HepG2 (cell line): ENCODE measurements at regions not wholly inside any gene's neighbourhood (a gene's known extent, or its start where the extent isn't known, plus 50 kb on each side); places are given as distances from the start of the nearest gene placed in this dataset.

Experiments used
- ATAC-seq: fragments of 200-7000 bp; cut with Tn5 transposase; 3 replicates; pipeline ENCODE4 v1.9.1; 2020; ENCODE audit warnings: mild to moderate bottlenecking, moderate library complexity
- BruUV-seq: library from RNA; stranded (reverse); fragments of 400-500 nt; replicated peaks from 2 replicates; lab custom pipeline; 2021; lab: Mats Ljungman, UMichigan
- CTCF ChIA-PET: fragments of 300-600 bp; formaldehyde crosslinking; extraction: SDS; loops from one replicate; lab custom pipeline; 2021; ENCODE audit warnings: low total read pairs, inconsistent platforms, low intra/inter-chr PET ratio; lab: Yijun Ruan, JAX
- POLR2A ChIA-PET: fragments of 350-600 bp; sonication (Branson Sonifier 250); formaldehyde crosslinking; loops from one replicate; lab custom pipeline; 2020; ENCODE audit warnings: antibody characterized with exemption, inconsistent platforms; lab: Yijun Ruan, JAX
- DNase-seq: peaks from one replicate; pipeline ENCODE4 v3.0.0-alpha.2; 2015; ENCODE audit warnings: low spot score
- FAIRE-seq: peaks from 3 replicates; lab custom pipeline; 2011; peaks lifted over from hg19 to GRCh38; lab: Jason Lieb, UNC
- H2AFZ ChIP-seq: one replicate; pipeline ENCODE4 v1.6.1; 2011; ENCODE audit warnings: low read length, inconsistent platforms
- H3K27ac ChIP-seq: fragments of 300-600 bp; 3 replicates; pipeline ENCODE4 v1.8.0; 2011; ENCODE audit warnings: mixed run types, mild to moderate bottlenecking, mixed read lengths, low read length, inconsistent platforms; ENCODE audit not compliant: insufficient read depth; ENCODE audit errors: extremely low read length
- H3K27me3 ChIP-seq, 2 experiments: fragments of 200-600 bp in 1 of 2; 2 replicates in 1 of 2; 3 replicates in 1 of 2; pipeline versions ENCODE4 v1.6.0 to v1.8.0; 2011; ENCODE audit warnings: low read length in 2 of 2, mild to moderate bottlenecking in 2 of 2, moderate library complexity in 2 of 2, inconsistent platforms in 1 of 2; ENCODE audit not compliant: insufficient read depth in 2 of 2, control insufficient read depth in 1 of 2
- H3K36me3 ChIP-seq, 2 experiments: fragments of 200-600 bp in 1 of 2; replicated peaks in 1 of 2; 2 replicates in 1 of 2; 3 replicates in 1 of 2; pipeline versions ENCODE4 v1.5.1 to v1.8.0; 2011; ENCODE audit warnings: low read length in 2 of 2, inconsistent platforms in 1 of 2; ENCODE audit not compliant: insufficient read depth in 2 of 2, control insufficient read depth in 1 of 2
- H3K4me1 ChIP-seq: 2 replicates; pipeline ENCODE4 v1.5.1; 2012; ENCODE audit warnings: low read length, inconsistent platforms; ENCODE audit not compliant: insufficient read depth
- H3K4me2 ChIP-seq: 2 replicates; pipeline ENCODE4 v1.6.0; 2011; ENCODE audit warnings: low read depth, low read length, inconsistent platforms
- H3K4me3 ChIP-seq, 3 experiments: fragments of 200-600 bp in 1 of 3; sonication (generic), shearing (Covaris generic) in 1 of 3; replicated peaks in 1 of 3; 2 replicates each; pipeline ENCODE4 v1.5.1; 2011 to 2016; ENCODE audit warnings: low read length in 3 of 3, inconsistent platforms in 2 of 3, low read depth in 2 of 3, mild to moderate bottlenecking in 2 of 3, control low read depth in 1 of 3, mixed read lengths in 1 of 3; ENCODE audit not compliant: insufficient read depth in 1 of 3
- H3K79me2 ChIP-seq: one replicate; pipeline ENCODE4 v1.6.1; 2011; ENCODE audit warnings: low read length, inconsistent platforms; ENCODE audit not compliant: insufficient read depth
- H3K9ac ChIP-seq: 2 replicates; pipeline ENCODE4 v1.6.0; 2011; ENCODE audit warnings: mild to moderate bottlenecking, low read depth, low read length, inconsistent platforms; ENCODE audit not compliant: insufficient read depth
- H3K9me3 ChIP-seq: 2 replicates; pipeline ENCODE4 v1.5.1; 2012; ENCODE audit warnings: mild to moderate bottlenecking, low read length
- H4K20me1 ChIP-seq: 2 replicates; pipeline ENCODE4 v1.6.0; 2011; ENCODE audit warnings: inconsistent platforms, mild to moderate bottlenecking, low read length, moderate library complexity; ENCODE audit not compliant: insufficient read depth
- BHLHE40 ChIP-seq: IDR thresholded peaks from 2 replicates; pipeline ENCODE4 v1.6.1; 2011; ENCODE audit warnings: low read length, improper control_type of control experiment
- HNF4G ChIP-seq, 2 experiments: sonication (generic) in 1 of 2; formaldehyde crosslinking in 1 of 2; IDR thresholded peaks; 2 replicates each; pipeline versions ENCODE4 v1.4.0 to v1.6.1; 2011 to 2020; ENCODE audit warnings: borderline replicate concordance in 2 of 2, low read depth in 2 of 2, mild to moderate bottlenecking in 2 of 2, low read length in 1 of 2, missing genetic modification reagents in 1 of 2, moderate library complexity in 1 of 2
- MED13 ChIP-seq: sonication (generic); formaldehyde crosslinking; IDR thresholded peaks from 2 replicates; pipeline ENCODE4 v1.5.0; 2020; ENCODE audit warnings: missing genetic modification reagents
- PHB2 ChIP-seq: fragments of 450-650 bp; IDR thresholded peaks from 2 replicates; pipeline ENCODE4 v1.6.1; 2018; ENCODE audit not compliant: partially characterized antibody
- TCF7L2 ChIP-seq: IDR thresholded peaks from 2 replicates; pipeline ENCODE4 v1.6.1; 2011; ENCODE audit warnings: mild to moderate bottlenecking, low read depth, low read length, moderate library complexity
- ZNF3 ChIP-seq: IDR thresholded peaks from 2 replicates; pipeline ENCODE4 v1.7.0; 2017; ENCODE audit warnings: inconsistent platforms
- ZNF451 ChIP-seq: sonication (generic); formaldehyde crosslinking; IDR thresholded peaks from 2 replicates; pipeline ENCODE4 v1.5.0; 2020; ENCODE audit warnings: mild to moderate bottlenecking, missing genetic modification reagents
- WGBS: methylation state at CpG from one replicate; pipeline ENCODE4 v1.1.6; 2017; ENCODE audit warnings: low lambda C conversion rate; 5-methylcytosine and 5-hydroxymethylcytosine counted together
- in situ Hi-C: cut with HindIII; loops from 2 replicates; pipeline ENCODE4 v1.10.0; 2017; ENCODE audit warnings: low pct_unique_long_range_greater_than_20kb; ENCODE audit not compliant: extremely low pct_ligation_motif_present
- intact Hi-C: fragments of 100-400 bp; cut with micrococcal nuclease; formaldehyde crosslinking; loops from one replicate; pipeline ENCODE4 v1.10.0; 2022; ENCODE audit not compliant: unreplicated experiment
- TF ChIP-seq, protein P1 (sequence below): sonication (generic); formaldehyde crosslinking; IDR thresholded peaks from 2 replicates; pipeline ENCODE4 v1.4.0; 2020; ENCODE audit warnings: missing genetic modification reagents, borderline replicate concordance

DNA sequence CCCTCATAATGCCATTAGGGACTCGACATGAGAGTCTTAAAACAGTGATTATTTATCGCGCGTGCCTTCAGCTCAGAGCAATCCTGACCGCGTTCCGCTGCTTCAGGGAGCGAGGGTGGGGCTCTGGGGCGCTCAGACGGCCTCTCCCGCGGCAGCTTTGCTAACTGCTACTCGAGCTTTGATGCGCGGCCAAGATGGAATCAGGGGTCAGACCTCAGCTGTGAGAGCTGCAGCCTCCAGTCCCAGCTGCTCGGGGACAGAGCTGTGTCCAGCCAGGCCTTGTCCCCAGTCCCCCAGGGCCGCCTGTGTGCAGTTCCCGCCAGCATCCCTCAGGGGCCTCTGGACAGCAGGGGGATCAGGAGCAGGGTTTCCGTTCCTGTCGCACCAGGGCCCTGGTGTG is 104.6 kb upstream of the TTC34 start:
- Histone ChIP-seq H3K79me2 (no peaks in the 10 kb centered on the region), H3K9me3 (no peaks in the 10 kb centered on the region), H4K20me1 (0 out of 2 replicates have a peak, but pooled peaks cover 4% of the 10 kb centered on the region), H3K27ac (no peak overlapping the region), H2AFZ (no peak overlapping the region), H3K27me3 (peaks cover 18 to 70% of the 10 kb centered on the region in 2 experiments), H3K9ac (no peak overlapping the region), H3K4me1 (peaks cover 5% of the 10 kb centered on the region; the same call in 1 of the 2 replicates), H3K4me2 (no peak overlapping the region), H3K36me3 (no peaks in the 10 kb centered on the region), H3K4me3 (no peak overlapping the region)
- FAIRE-seq (no peak), ATAC-seq (no peak), DNase-seq (no peak)
- intact Hi-C loops: no loop called here
- CTCF ChIA-PET: no interaction called here
- TF ChIP-seq MED13 (CRISPR knock-in tag) (no peak), ZNF3 (CRISPR knock-in tag) (no peak), HNF4G (IDR thresholded peaks at IDR 0.05; ENCODE audit: borderline replicate concordance, low read depth, low read length) (no peak), HNF4G (CRISPR knock-in tag; IDR thresholded peaks at IDR 0.05; ENCODE audit: borderline replicate concordance, low read depth) (no peak), TCF7L2 (no peak), PHB2 (no peak), ZNF451 (CRISPR knock-in tag) (no peak), BHLHE40 (no peak)
- TF ChIP-seq, protein P1, sequence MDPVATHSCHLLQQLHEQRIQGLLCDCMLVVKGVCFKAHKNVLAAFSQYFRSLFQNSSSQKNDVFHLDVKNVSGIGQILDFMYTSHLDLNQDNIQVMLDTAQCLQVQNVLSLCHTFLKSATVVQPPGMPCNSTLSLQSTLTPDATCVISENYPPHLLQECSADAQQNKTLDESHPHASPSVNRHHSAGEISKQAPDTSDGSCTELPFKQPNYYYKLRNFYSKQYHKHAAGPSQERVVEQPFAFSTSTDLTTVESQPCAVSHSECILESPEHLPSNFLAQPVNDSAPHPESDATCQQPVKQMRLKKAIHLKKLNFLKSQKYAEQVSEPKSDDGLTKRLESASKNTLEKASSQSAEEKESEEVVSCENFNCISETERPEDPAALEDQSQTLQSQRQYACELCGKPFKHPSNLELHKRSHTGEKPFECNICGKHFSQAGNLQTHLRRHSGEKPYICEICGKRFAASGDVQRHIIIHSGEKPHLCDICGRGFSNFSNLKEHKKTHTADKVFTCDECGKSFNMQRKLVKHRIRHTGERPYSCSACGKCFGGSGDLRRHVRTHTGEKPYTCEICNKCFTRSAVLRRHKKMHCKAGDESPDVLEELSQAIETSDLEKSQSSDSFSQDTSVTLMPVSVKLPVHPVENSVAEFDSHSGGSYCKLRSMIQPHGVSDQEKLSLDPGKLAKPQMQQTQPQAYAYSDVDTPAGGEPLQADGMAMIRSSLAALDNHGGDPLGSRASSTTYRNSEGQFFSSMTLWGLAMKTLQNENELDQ (CRISPR knock-in tag): no peak
- BruUV-seq: no TSS peak
- in situ Hi-C loops: no loop called here
- WGBS: 12% methylated on average over 5 of the region's 20 CpGs
- POLR2A ChIA-PET: no interaction called here
